ENCODE measurements at regions not wholly inside any gene's neighbourhood (a gene's known extent, or its start where the extent isn't known, plus 50 kb on each side); places are given as distances from the start of the nearest gene placed in this dataset.

GRCh38 chr3:194994551-194994981, 276.4 kb downstream of the XXYLT1 start:
- TF ChIP-seq CTCF (conservative IDR thresholded peaks at IDR 0.05): no peak
- no peak for TF ChIP-seq ZFX (IDR thresholded peaks at IDR 0.05)

All from C4-2B (cell line).